ENCODE measurements at regions not wholly inside any gene's neighbourhood (a gene's known extent, or its start where the extent isn't known, plus 50 kb on each side); places are given as distances from the start of the nearest gene placed in this dataset.

GRCh38 chr16:66188917-66189725, 177.4 kb upstream of the CDH5 start:
- Mint-ChIP-seq H3K4me3 (ENCODE audit: unreplicated experiment) (no peak overlapping the region), H3K27ac (ENCODE audit: unreplicated experiment) (no peak overlapping the region), H3K27me3 (ENCODE audit: low read depth, unreplicated experiment) (peaks cover 19% of the 10 kb centered on the region), H3K4me1 (ENCODE audit: low read depth, unreplicated experiment) (peaks cover 5% of the 10 kb centered on the region), H3K9me3 (ENCODE audit: unreplicated experiment) (no peaks in the 10 kb centered on the region), H3K36me3 (ENCODE audit: low read depth, unreplicated experiment) (no peaks in the 10 kb centered on the region)
- H3K27ac ChIP-seq (ENCODE audit: low read depth, low read length): peak overlapping the region; percentile 19
- no peak overlapping the region for H3K9ac ChIP-seq (ENCODE audit: low read length)
- no peak overlapping the region for H3K4me3 ChIP-seq (ENCODE audit: insufficient read depth, low read depth, low read length)
- no peaks in the 10 kb centered on the region for H3K79me2 ChIP-seq (ENCODE audit: insufficient read depth, low read length)
- H4K20me1 ChIP-seq (ENCODE audit: insufficient read depth, low read length): no peaks in the 10 kb centered on the region
- H2AFZ ChIP-seq (ENCODE audit: low read depth, low read length): no peak overlapping the region
- DNase-seq (ENCODE audit: low read depth): peak; percentile 74
- no peaks in the 10 kb centered on the region for H3K27me3 ChIP-seq (ENCODE audit: insufficient read depth, low read length)
- FAIRE-seq: peak; percentile 5
- H3K4me2 ChIP-seq (ENCODE audit: low read length): peak overlapping the region; percentile 62
- TF ChIP-seq EZH2 (IDR thresholded peaks at IDR 0.05; ENCODE audit: insufficient read depth, low read length) (no peak), CTCF (IDR thresholded peaks at IDR 0.05; ENCODE audit: insufficient read depth, low read depth, low read length) (no peak)
- H3K9me3 ChIP-seq (ENCODE audit: insufficient read depth, low read depth, low read length): no peaks in the 10 kb centered on the region
- no peaks in the 10 kb centered on the region for H3K36me3 ChIP-seq (ENCODE audit: insufficient read depth, low read length)
- peaks cover 24% of the 10 kb centered on the region for H3K4me1 ChIP-seq (ENCODE audit: insufficient read depth, low read length)

- Histone ChIP-seq H3K9ac (ENCODE audit: low read length) (no peak overlapping the region), H4K20me1 (ENCODE audit: insufficient read depth, low read length) (no peaks in the 10 kb centered on the region), H3K36me3 (ENCODE audit: insufficient read depth, low read length) (no peaks in the 10 kb centered on the region), H3K27me3 (ENCODE audit: insufficient read depth, low read length) (no peaks in the 10 kb centered on the region), H3K9me3 (ENCODE audit: insufficient read depth, low read depth, low read length) (no peaks in the 10 kb centered on the region), H3K4me2 (ENCODE audit: low read length) (no peak overlapping the region), H3K4me3 (ENCODE audit: insufficient read depth, low read depth, low read length) (no peak overlapping the region), H3K4me1 (ENCODE audit: insufficient read depth, low read length) (peaks cover 24% of the 10 kb centered on the region), H3K27ac (ENCODE audit: low read depth, low read length) (no peak overlapping the region), H2AFZ (ENCODE audit: low read depth, low read length) (no peak overlapping the region), H3K79me2 (ENCODE audit: insufficient read depth, low read length) (no peaks in the 10 kb centered on the region)
- no peak for TF ChIP-seq CTCF (IDR thresholded peaks at IDR 0.05; ENCODE audit: insufficient read depth, low read depth, low read length)
- TF ChIP-seq EZH2 (IDR thresholded peaks at IDR 0.05; ENCODE audit: insufficient read depth, low read length): no peak
- H3K27ac Mint-ChIP-seq (ENCODE audit: unreplicated experiment): no peak overlapping the region
- no peak overlapping the region for H3K4me3 Mint-ChIP-seq (ENCODE audit: unreplicated experiment)
- peaks cover 5% of the 10 kb centered on the region for H3K4me1 Mint-ChIP-seq (ENCODE audit: low read depth, unreplicated experiment)
- no peaks in the 10 kb centered on the region for H3K9me3 Mint-ChIP-seq (ENCODE audit: unreplicated experiment)
- peaks cover 28% of the 10 kb centered on the region for H3K27me3 Mint-ChIP-seq (ENCODE audit: low read depth, unreplicated experiment)
- no peaks in the 10 kb centered on the region for H3K36me3 Mint-ChIP-seq (ENCODE audit: low read depth, unreplicated experiment)
- FAIRE-seq (no peak), DNase-seq (ENCODE audit: low read depth) (no peak)
Observed at GRCh38 chr16:66186251-66186785, 180.2 kb upstream of the CDH5 start.

GRCh38 chr16:66182592-66182991, 183.9 kb upstream of the CDH5 start:
- no peak overlapping the region for H3K27ac ChIP-seq (ENCODE audit: low read depth, low read length)
- H3K27ac Mint-ChIP-seq (ENCODE audit: unreplicated experiment): no peak overlapping the region
- no peaks in the 10 kb centered on the region for H3K36me3 ChIP-seq (ENCODE audit: insufficient read depth, low read length)
- H3K27me3 ChIP-seq (ENCODE audit: insufficient read depth, low read length): no peaks in the 10 kb centered on the region
- no peak for TF ChIP-seq EZH2 (IDR thresholded peaks at IDR 0.05; ENCODE audit: insufficient read depth, low read length)
- no peak for TF ChIP-seq CTCF (IDR thresholded peaks at IDR 0.05; ENCODE audit: insufficient read depth, low read depth, low read length)
- FAIRE-seq (no peak), DNase-seq (ENCODE audit: low read depth) (no peak)
- H3K9ac ChIP-seq (ENCODE audit: low read length): no peak overlapping the region
- no peak overlapping the region for H2AFZ ChIP-seq (ENCODE audit: low read depth, low read length)
- peaks cover 4% of the 10 kb centered on the region for H3K9me3 Mint-ChIP-seq (ENCODE audit: unreplicated experiment)
- H3K4me1 Mint-ChIP-seq (ENCODE audit: low read depth, unreplicated experiment): no peaks in the 10 kb centered on the region
- peaks cover 22% of the 10 kb centered on the region for H3K27me3 Mint-ChIP-seq (ENCODE audit: low read depth, unreplicated experiment)
- no peak overlapping the region for H3K4me3 Mint-ChIP-seq (ENCODE audit: unreplicated experiment)
- H3K4me2 ChIP-seq (ENCODE audit: low read length): no peak overlapping the region
- H4K20me1 ChIP-seq (ENCODE audit: insufficient read depth, low read length): no peaks in the 10 kb centered on the region
- H3K9me3 ChIP-seq (ENCODE audit: insufficient read depth, low read depth, low read length): no peaks in the 10 kb centered on the region
- no peaks in the 10 kb centered on the region for H3K36me3 Mint-ChIP-seq (ENCODE audit: low read depth, unreplicated experiment)
- no peaks in the 10 kb centered on the region for H3K79me2 ChIP-seq (ENCODE audit: insufficient read depth, low read length)
- no peaks in the 10 kb centered on the region for H3K4me1 ChIP-seq (ENCODE audit: insufficient read depth, low read length)
- H3K4me3 ChIP-seq (ENCODE audit: insufficient read depth, low read depth, low read length): no peak overlapping the region
